Immature natural killer cell (primary cell): ENCODE measurements at regions not wholly inside any gene's neighbourhood (a gene's known extent, or its start where the extent isn't known, plus 50 kb on each side); places are given as distances from the start of the nearest gene placed in this dataset.

Experiments used
- DNase-seq, 3 donors: peaks; one replicate each; pipeline ENCODE4 v3.0.0; 2022; ENCODE audit warnings: mixed read lengths in 1 of 3
- H3K27ac Mint-ChIP-seq, 6 donors: one replicate each; pipeline ENCODE4 v1.8.0; 2020; ENCODE audit warnings: mixed read lengths in 6 of 6, mild to moderate bottlenecking in 5 of 6, inconsistent platforms in 4 of 6, moderate library complexity in 3 of 6
- H3K27me3 Mint-ChIP-seq, 3 donors: one replicate each; pipeline ENCODE4 v1.8.0; 2020 to 2021; ENCODE audit warnings: low read depth in 3 of 3, mild to moderate bottlenecking in 3 of 3, mixed read lengths in 3 of 3, moderate library complexity in 3 of 3, inconsistent platforms in 1 of 3
- H3K36me3 Mint-ChIP-seq, 3 donors: one replicate each; pipeline ENCODE4 v1.8.0; 2020; ENCODE audit warnings: mixed read lengths in 3 of 3, inconsistent platforms in 2 of 3, mild to moderate bottlenecking in 2 of 3
- H3K4me1 Mint-ChIP-seq, 2 donors: one replicate each; pipeline ENCODE4 v1.8.0; 2020; ENCODE audit warnings: inconsistent platforms in 2 of 2, mild to moderate bottlenecking in 2 of 2, mixed read lengths in 2 of 2, moderate library complexity in 1 of 2
- H3K4me3 Mint-ChIP-seq, 5 donors: one replicate each; pipeline ENCODE4 v1.8.0; 2020; ENCODE audit warnings: mild to moderate bottlenecking in 5 of 5, mixed read lengths in 5 of 5, inconsistent platforms in 3 of 5, moderate library complexity in 3 of 5
- H3K9me3 Mint-ChIP-seq, 6 donors: one replicate each; pipeline ENCODE4 v1.8.0; 2020; ENCODE audit warnings: mild to moderate bottlenecking in 6 of 6, mixed read lengths in 6 of 6, inconsistent platforms in 4 of 6, moderate library complexity in 3 of 6

- H3K4me1 Mint-ChIP-seq: peaks cover 0 to 5% of the 10 kb centered on the region in 2 donors
- H3K27me3 Mint-ChIP-seq: peaks cover 2 to 7% (median 3%) of the 10 kb centered on the region in 3 donors
- DNase-seq: no peak
- H3K27ac Mint-ChIP-seq: no peak overlapping the region
- no peaks in the 10 kb centered on the region for H3K36me3 Mint-ChIP-seq
- H3K4me3 Mint-ChIP-seq: no peak overlapping the region
- no peaks in the 10 kb centered on the region for H3K9me3 Mint-ChIP-seq
Observed at GRCh38 chr20:51315390-51315789, 227.1 kb downstream of the NFATC2 start.

GRCh38 chr20:51313358-51313827 lies 229.1 kb downstream of the NFATC2 start:
- no peak for DNase-seq
- H3K36me3 Mint-ChIP-seq: no peaks in the 10 kb centered on the region
- H3K27ac Mint-ChIP-seq: no peak overlapping the region
- peaks cover 0 to 5% (median 2%) of the 10 kb centered on the region in 3 donors for H3K27me3 Mint-ChIP-seq
- H3K4me1 Mint-ChIP-seq: peaks cover 0 to 3% of the 10 kb centered on the region in 2 donors
- no peaks in the 10 kb centered on the region for H3K9me3 Mint-ChIP-seq
- H3K4me3 Mint-ChIP-seq: no peak overlapping the region

- Mint-ChIP-seq H3K27ac (no peak overlapping the region), H3K27me3 (peaks cover 0 to 2% (median 1%) of the 10 kb centered on the region in 3 donors), H3K4me1 (no peaks in the 10 kb centered on the region), H3K36me3 (no peaks in the 10 kb centered on the region), H3K9me3 (no peaks in the 10 kb centered on the region), H3K4me3 (no peak overlapping the region)
- DNase-seq: no peak
Observed at GRCh38 chr20:51312480-51312783, 230.1 kb downstream of the NFATC2 start.

- H3K36me3 Mint-ChIP-seq: no peaks in the 10 kb centered on the region
- no peak for DNase-seq
- H3K27ac Mint-ChIP-seq: no peak overlapping the region
- H3K9me3 Mint-ChIP-seq: no peaks in the 10 kb centered on the region
- peaks cover 0 to 2% (median 1%) of the 10 kb centered on the region in 3 donors for H3K27me3 Mint-ChIP-seq
- H3K4me1 Mint-ChIP-seq: peaks cover 0 to 2% of the 10 kb centered on the region in 2 donors
- no peak overlapping the region for H3K4me3 Mint-ChIP-seq
Observed at GRCh38 chr20:51311636-51312479, 230.7 kb downstream of the NFATC2 start.

GRCh38 chr20:51310216-51310615 lies 232.3 kb downstream of the NFATC2 start:
- H3K4me3 Mint-ChIP-seq: no peak overlapping the region
- H3K4me1 Mint-ChIP-seq: peaks cover 0 to 3% of the 10 kb centered on the region in 2 donors
- no peaks in the 10 kb centered on the region for H3K9me3 Mint-ChIP-seq
- no peaks in the 10 kb centered on the region for H3K36me3 Mint-ChIP-seq
- no peak for DNase-seq
- no peak overlapping the region for H3K27ac Mint-ChIP-seq
- H3K27me3 Mint-ChIP-seq: peaks cover 0 to 7% (median 2%) of the 10 kb centered on the region in 3 donors

GRCh38 chr20:51309128-51309527 lies 233.4 kb downstream of the NFATC2 start:
- no peak overlapping the region for H3K4me3 Mint-ChIP-seq
- DNase-seq: no peak
- H3K27ac Mint-ChIP-seq: no peak overlapping the region
- H3K4me1 Mint-ChIP-seq: peaks cover 0 to 3% of the 10 kb centered on the region in 2 donors
- peaks cover 0 to 7% (median 2%) of the 10 kb centered on the region in 3 donors for H3K27me3 Mint-ChIP-seq
- no peaks in the 10 kb centered on the region for H3K36me3 Mint-ChIP-seq
- peaks cover 0 to under 1% (median 0%) of the 10 kb centered on the region in 6 donors for H3K9me3 Mint-ChIP-seq

- no peak overlapping the region for H3K4me3 Mint-ChIP-seq
- H3K27me3 Mint-ChIP-seq: peaks cover 0 to 7% (median 2%) of the 10 kb centered on the region in 3 donors
- peak; percentile 48 to 64 (median 56) for DNase-seq
- peaks cover 0 to 3% of the 10 kb centered on the region in 2 donors for H3K4me1 Mint-ChIP-seq
- no peak overlapping the region for H3K27ac Mint-ChIP-seq
- no peaks in the 10 kb centered on the region for H3K36me3 Mint-ChIP-seq
- H3K9me3 Mint-ChIP-seq: peaks cover 0 to 1% (median 0%) of the 10 kb centered on the region in 6 donors
Observed at GRCh38 chr20:51306521-51307358, 235.8 kb downstream of the NFATC2 start.

- peaks cover 0 to 3% of the 10 kb centered on the region in 2 donors for H3K4me1 Mint-ChIP-seq
- DNase-seq: no peak
- no peak overlapping the region for H3K27ac Mint-ChIP-seq
- H3K36me3 Mint-ChIP-seq: no peaks in the 10 kb centered on the region
- peaks cover 0 to 1% (median 0%) of the 10 kb centered on the region in 6 donors for H3K9me3 Mint-ChIP-seq
- H3K4me3 Mint-ChIP-seq: no peak overlapping the region
- H3K27me3 Mint-ChIP-seq: peaks cover 0 to 7% (median 2%) of the 10 kb centered on the region in 3 donors
Observed at GRCh38 chr20:51306081-51306480, 236.4 kb downstream of the NFATC2 start.

GRCh38 chr20:51305316-51306052 lies 237.0 kb downstream of the NFATC2 start:
- Mint-ChIP-seq H3K4me1 (peaks cover 0 to 3% of the 10 kb centered on the region in 2 donors), H3K27me3 (peaks cover 0 to 7% (median 2%) of the 10 kb centered on the region in 3 donors), H3K36me3 (no peaks in the 10 kb centered on the region), H3K4me3 (no peak overlapping the region), H3K9me3 (peaks cover 0 to 1% (median 0%) of the 10 kb centered on the region in 6 donors), H3K27ac (no peak overlapping the region)
- DNase-seq: no peak

GRCh38 chr20:51303731-51304670 lies 238.5 kb downstream of the NFATC2 start:
- H3K4me3 Mint-ChIP-seq: no peak overlapping the region
- peaks cover 0 to 1% (median 0%) of the 10 kb centered on the region in 6 donors for H3K9me3 Mint-ChIP-seq
- no peak overlapping the region for H3K27ac Mint-ChIP-seq
- H3K36me3 Mint-ChIP-seq: no peaks in the 10 kb centered on the region
- H3K4me1 Mint-ChIP-seq: peaks cover 0 to 3% of the 10 kb centered on the region in 2 donors
- peaks cover 0 to 7% (median 2%) of the 10 kb centered on the region in 3 donors for H3K27me3 Mint-ChIP-seq
- DNase-seq: no peak

- Mint-ChIP-seq H3K27ac (no peak overlapping the region), H3K27me3 (peaks cover 0 to 6% (median 3%) of the 10 kb centered on the region in 3 donors), H3K9me3 (peaks cover 0 to 1% (median 0%) of the 10 kb centered on the region in 6 donors), H3K4me3 (no peak overlapping the region), H3K4me1 (no peaks in the 10 kb centered on the region), H3K36me3 (no peaks in the 10 kb centered on the region)
- no peak for DNase-seq
Observed at GRCh38 chr20:51301026-51301425, 241.5 kb downstream of the NFATC2 start.

- H3K36me3 Mint-ChIP-seq: no peaks in the 10 kb centered on the region
- H3K9me3 Mint-ChIP-seq: peaks cover 0 to 1% (median 0%) of the 10 kb centered on the region in 6 donors
- no peak overlapping the region for H3K27ac Mint-ChIP-seq
- no peak for DNase-seq
- peaks cover 3 to 4% (median 4%) of the 10 kb centered on the region in 3 donors for H3K27me3 Mint-ChIP-seq
- no peak overlapping the region for H3K4me3 Mint-ChIP-seq
- no peaks in the 10 kb centered on the region for H3K4me1 Mint-ChIP-seq
Observed at GRCh38 chr20:51300104-51300503, 242.4 kb downstream of the NFATC2 start.
